SK-N-SH (cell line): ENCODE measurements at regions not wholly inside any gene's neighbourhood (a gene's known extent, or its start where the extent isn't known, plus 50 kb on each side); places are given as distances from the start of the nearest gene placed in this dataset.

Source experiments
- RAD21 ChIP-seq: IDR thresholded peaks from 2 replicates; pipeline ENCODE4 v1.6.1; 2012; ENCODE audit warnings: mild to moderate bottlenecking, low read length
- RXRA ChIP-seq: IDR thresholded peaks from 2 replicates; pipeline ENCODE4 v1.4.0; 2012; ENCODE audit warnings: low read depth, mild to moderate bottlenecking, borderline replicate concordance
- TF ChIP-seq, protein P1 (sequence below): fragments of 200-600 bp; sonication (generic); IDR thresholded peaks from 2 replicates; pipeline ENCODE4 v1.6.1; 2017; ENCODE audit warnings: antibody characterized with exemption, mild to moderate bottlenecking, moderate library complexity
- TF ChIP-seq, protein P2 (sequence below): fragments of 150-350 bp; IDR thresholded peaks from 2 replicates; pipeline ENCODE4 v1.6.1; 2017; ENCODE audit warnings: antibody characterized with exemption, low read length, low read depth, borderline replicate concordance
- TF ChIP-seq, protein P3 (sequence below): IDR thresholded peaks from 2 replicates; pipeline ENCODE4 v1.6.1; 2012; ENCODE audit warnings: mild to moderate bottlenecking, low read depth, low read length, moderate library complexity

DNA sequence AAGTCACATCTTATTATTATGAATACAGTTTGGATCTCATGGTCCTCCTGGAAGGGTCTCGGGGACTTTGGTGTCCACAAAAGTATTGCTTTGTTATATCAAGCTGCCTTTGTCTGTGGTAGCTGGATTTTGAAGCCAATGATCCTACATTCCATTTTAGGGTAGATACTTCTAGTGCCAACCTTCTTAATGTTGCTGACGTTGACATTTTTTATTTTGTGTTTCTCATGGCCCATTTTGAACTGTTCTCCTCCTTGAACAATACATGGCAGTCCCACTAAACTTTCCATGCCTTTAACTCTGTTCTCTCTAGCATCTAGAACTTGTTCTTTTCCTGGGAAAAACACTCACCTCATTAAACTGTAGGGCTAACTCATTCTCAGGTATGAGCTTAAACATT is 425.8 kb downstream of the KCTD16 start:
- TF ChIP-seq, protein P1, sequence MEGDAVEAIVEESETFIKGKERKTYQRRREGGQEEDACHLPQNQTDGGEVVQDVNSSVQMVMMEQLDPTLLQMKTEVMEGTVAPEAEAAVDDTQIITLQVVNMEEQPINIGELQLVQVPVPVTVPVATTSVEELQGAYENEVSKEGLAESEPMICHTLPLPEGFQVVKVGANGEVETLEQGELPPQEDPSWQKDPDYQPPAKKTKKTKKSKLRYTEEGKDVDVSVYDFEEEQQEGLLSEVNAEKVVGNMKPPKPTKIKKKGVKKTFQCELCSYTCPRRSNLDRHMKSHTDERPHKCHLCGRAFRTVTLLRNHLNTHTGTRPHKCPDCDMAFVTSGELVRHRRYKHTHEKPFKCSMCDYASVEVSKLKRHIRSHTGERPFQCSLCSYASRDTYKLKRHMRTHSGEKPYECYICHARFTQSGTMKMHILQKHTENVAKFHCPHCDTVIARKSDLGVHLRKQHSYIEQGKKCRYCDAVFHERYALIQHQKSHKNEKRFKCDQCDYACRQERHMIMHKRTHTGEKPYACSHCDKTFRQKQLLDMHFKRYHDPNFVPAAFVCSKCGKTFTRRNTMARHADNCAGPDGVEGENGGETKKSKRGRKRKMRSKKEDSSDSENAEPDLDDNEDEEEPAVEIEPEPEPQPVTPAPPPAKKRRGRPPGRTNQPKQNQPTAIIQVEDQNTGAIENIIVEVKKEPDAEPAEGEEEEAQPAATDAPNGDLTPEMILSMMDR = no peak
- TF ChIP-seq, protein P2, sequence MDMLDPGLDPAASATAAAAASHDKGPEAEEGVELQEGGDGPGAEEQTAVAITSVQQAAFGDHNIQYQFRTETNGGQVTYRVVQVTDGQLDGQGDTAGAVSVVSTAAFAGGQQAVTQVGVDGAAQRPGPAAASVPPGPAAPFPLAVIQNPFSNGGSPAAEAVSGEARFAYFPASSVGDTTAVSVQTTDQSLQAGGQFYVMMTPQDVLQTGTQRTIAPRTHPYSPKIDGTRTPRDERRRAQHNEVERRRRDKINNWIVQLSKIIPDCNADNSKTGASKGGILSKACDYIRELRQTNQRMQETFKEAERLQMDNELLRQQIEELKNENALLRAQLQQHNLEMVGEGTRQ = no peak
- TF ChIP-seq, protein P3, sequence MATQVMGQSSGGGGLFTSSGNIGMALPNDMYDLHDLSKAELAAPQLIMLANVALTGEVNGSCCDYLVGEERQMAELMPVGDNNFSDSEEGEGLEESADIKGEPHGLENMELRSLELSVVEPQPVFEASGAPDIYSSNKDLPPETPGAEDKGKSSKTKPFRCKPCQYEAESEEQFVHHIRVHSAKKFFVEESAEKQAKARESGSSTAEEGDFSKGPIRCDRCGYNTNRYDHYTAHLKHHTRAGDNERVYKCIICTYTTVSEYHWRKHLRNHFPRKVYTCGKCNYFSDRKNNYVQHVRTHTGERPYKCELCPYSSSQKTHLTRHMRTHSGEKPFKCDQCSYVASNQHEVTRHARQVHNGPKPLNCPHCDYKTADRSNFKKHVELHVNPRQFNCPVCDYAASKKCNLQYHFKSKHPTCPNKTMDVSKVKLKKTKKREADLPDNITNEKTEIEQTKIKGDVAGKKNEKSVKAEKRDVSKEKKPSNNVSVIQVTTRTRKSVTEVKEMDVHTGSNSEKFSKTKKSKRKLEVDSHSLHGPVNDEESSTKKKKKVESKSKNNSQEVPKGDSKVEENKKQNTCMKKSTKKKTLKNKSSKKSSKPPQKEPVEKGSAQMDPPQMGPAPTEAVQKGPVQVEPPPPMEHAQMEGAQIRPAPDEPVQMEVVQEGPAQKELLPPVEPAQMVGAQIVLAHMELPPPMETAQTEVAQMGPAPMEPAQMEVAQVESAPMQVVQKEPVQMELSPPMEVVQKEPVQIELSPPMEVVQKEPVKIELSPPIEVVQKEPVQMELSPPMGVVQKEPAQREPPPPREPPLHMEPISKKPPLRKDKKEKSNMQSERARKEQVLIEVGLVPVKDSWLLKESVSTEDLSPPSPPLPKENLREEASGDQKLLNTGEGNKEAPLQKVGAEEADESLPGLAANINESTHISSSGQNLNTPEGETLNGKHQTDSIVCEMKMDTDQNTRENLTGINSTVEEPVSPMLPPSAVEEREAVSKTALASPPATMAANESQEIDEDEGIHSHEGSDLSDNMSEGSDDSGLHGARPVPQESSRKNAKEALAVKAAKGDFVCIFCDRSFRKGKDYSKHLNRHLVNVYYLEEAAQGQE = no peak
- TF ChIP-seq RXRA (no peak), RAD21 (no peak)
